ENCODE measurements at regions not wholly inside any gene's neighbourhood (a gene's known extent, or its start where the extent isn't known, plus 50 kb on each side); places are given as distances from the start of the nearest gene placed in this dataset.
"Not testable (repeated sequence)": the region's sequence is repeated elsewhere in the genome, so short reads cannot be mapped to it uniquely, and the experiment has no call there.

GRCh38 chr14:39722547-39723273 is 290.5 kb upstream of the FBXO33 start:
- DNase-seq, result no peak

- no peak for DNase-seq
These were observed 284.8 kb upstream of the FBXO33 start for GRCh38 chr14:39716987-39717570.

GRCh38 chr14:39712293-39712999 is 280.2 kb upstream of the FBXO33 start:
- no peak for DNase-seq

GRCh38 chr14:39704594-39704993 is 272.4 kb upstream of the FBXO33 start:
- no peak for DNase-seq

GRCh38 chr14:39694341-39694740 is 262.1 kb upstream of the FBXO33 start:
- no peak for DNase-seq

- peak; percentile 9 for DNase-seq
These were observed 251.5 kb upstream of the FBXO33 start for GRCh38 chr14:39683691-39684260.

- DNase-seq, result no peak
These were observed 250.3 kb upstream of the FBXO33 start for GRCh38 chr14:39682582-39682981.

- peak; percentile 2 for DNase-seq
These were observed 249.7 kb upstream of the FBXO33 start for GRCh38 chr14:39681782-39682399.

GRCh38 chr14:39680777-39681176 is 248.5 kb upstream of the FBXO33 start:
- no peak for DNase-seq

- DNase-seq, result no peak
These were observed 241.5 kb upstream of the FBXO33 start for GRCh38 chr14:39673734-39674133.

- DNase-seq, result peak; percentile 88
These were observed 241.1 kb upstream of the FBXO33 start for GRCh38 chr14:39673270-39673711.

- DNase-seq, result no peak
These were observed 236.2 kb upstream of the FBXO33 start for GRCh38 chr14:39668449-39668848.

- DNase-seq, result peak; percentile 6
These were observed 234.2 kb upstream of the FBXO33 start for GRCh38 chr14:39666386-39666785.

GRCh38 chr14:39665075-39665475 is 232.8 kb upstream of the FBXO33 start:
- DNase-seq, result peak; percentile 35

- no peak for DNase-seq
These were observed 232.4 kb upstream of the FBXO33 start for GRCh38 chr14:39664646-39665045.

GRCh38 chr14:39641224-39641623 is 209.0 kb upstream of the FBXO33 start:
- no peak for DNase-seq

- DNase-seq, result not testable (repeated sequence)
These were observed 206.8 kb upstream of the FBXO33 start for GRCh38 chr14:39639009-39639408.

GRCh38 chr14:39628087-39628486 is 195.9 kb upstream of the FBXO33 start:
- DNase-seq, result no peak

- DNase-seq, result no peak
These were observed 194.7 kb upstream of the FBXO33 start for GRCh38 chr14:39626589-39627576.

GRCh38 chr14:39621678-39622077 is 189.4 kb upstream of the FBXO33 start:
- DNase-seq, result no peak

- no peak for DNase-seq
These were observed 189.0 kb upstream of the FBXO33 start for GRCh38 chr14:39621223-39621622.

- no peak for DNase-seq
These were observed 185.3 kb upstream of the FBXO33 start for GRCh38 chr14:39617537-39617936.
